UCSD-AML1 (cell line): ENCODE measurements at regions not wholly inside any gene's neighbourhood (a gene's known extent, or its start where the extent isn't known, plus 50 kb on each side); places are given as distances from the start of the nearest gene placed in this dataset.
"Not testable (repeated sequence)": the region's sequence is repeated elsewhere in the genome, so short reads cannot be mapped to it uniquely, and the experiment has no call there.

Experiments
- DNase-seq: peaks from one replicate; lab custom pipeline; 2025; ENCODE audit not compliant: unreplicated experiment; lab: John Stamatoyannopoulos, UW

DNA sequence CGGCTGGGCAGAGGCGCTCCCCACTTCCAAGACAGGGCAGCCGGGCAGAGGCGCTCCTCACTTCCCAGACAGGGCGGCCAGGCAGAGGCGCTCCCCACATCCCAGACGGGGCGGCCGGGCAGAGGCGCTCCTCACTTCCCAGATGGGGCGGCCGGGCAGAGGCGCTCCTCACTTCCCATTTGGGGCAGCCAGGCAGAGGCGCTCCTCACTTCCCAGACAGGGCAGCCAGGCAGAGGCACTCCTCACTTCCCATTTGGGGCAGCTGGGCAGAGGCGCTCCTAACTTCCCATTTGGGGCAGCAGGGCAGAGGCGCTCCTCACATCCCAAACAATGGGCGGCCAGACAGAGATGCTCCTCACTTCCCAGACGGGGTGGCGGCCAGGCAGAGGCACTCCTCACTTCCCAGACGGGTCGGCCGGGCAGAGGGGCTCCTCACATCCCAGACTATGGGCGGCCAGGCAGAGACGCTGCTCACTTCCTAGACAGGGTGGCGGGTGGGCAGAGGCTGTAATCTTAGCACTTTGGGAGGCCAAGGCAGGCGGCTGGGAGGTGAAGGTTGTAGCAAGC, 344.4 kb downstream of the TUBA3C start:
- not testable (repeated sequence) for DNase-seq

DNA sequence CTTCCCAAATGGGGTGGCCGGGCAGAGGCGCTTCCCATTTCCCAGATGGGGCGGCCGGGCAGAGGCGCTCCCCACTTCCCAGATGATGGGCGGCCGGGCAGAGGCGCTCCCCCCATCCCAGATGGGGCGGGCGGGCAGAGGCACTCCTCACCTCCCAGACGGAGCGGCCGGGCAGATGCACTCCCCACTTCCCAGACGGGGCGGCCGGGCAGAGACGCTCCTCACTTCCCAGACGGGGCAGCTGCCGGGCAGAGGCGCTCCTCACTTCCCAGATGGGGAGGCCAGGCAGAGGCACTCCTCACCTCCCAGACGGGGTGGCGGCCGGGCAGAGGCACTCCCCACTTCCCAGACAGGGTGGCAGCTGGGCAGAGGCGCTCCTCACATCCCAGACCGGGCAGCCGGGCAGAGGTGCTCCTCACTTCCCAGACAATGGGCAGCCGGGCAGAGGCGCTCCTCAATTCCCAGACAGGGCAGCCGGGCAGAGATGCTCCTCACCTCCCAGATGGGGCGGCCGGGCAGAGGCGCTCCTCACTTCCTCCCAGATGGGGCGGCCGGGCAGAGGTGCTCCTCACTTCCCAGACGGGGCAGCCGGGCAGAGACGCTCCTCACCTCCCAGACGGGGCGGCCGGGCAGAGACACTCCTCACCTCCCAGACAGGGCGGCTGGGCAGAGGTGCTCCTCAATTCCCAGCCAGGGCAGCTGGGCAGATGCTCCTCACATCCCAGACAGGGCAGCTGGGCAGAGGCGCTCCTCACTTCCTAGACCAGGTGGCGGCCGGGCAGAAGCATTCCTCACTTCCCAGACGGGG, 345.0 kb downstream of the TUBA3C start:
- not testable (repeated sequence) for DNase-seq

DNA sequence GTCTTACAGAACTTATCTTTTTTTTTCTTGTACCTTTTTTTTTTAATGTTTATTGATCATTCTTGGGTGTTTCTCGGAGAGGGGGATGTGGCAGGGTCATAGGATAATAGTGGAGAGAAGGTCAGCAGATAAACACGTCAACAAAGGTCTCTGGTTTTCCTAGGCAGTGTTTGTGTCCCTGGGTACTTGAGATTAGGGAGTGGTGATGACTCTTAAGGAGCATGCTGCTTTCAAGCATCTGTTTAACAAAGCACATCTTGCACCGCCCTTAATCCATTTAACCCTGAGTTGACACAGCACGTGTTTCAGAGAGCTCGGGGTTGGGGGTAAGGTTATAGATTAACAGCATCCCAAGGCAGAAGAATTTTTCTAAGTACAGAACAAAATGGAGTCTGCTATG, 345.9 kb downstream of the TUBA3C start:
- not testable (repeated sequence) for DNase-seq

DNA sequence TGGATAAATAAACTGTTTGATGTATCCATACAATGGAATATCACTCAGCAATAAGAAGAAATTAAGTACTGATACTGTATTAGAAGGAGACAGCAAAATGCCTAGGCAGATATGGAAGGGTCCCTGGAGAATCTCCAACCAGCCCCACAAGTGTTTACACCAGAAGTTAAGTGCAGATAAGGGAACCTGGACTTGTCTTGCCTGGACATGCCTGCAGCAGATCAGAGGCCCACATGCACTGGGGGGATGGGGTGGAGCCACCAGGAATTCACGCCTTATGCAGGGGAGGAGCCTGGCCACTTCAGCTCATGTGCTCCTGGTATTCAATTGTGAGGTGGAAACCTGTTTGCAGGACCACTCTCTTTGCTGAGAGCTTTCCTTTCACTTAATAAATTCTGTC, 356.9 kb downstream of the TUBA3C start:
- DNase-seq: not testable (repeated sequence)

DNA sequence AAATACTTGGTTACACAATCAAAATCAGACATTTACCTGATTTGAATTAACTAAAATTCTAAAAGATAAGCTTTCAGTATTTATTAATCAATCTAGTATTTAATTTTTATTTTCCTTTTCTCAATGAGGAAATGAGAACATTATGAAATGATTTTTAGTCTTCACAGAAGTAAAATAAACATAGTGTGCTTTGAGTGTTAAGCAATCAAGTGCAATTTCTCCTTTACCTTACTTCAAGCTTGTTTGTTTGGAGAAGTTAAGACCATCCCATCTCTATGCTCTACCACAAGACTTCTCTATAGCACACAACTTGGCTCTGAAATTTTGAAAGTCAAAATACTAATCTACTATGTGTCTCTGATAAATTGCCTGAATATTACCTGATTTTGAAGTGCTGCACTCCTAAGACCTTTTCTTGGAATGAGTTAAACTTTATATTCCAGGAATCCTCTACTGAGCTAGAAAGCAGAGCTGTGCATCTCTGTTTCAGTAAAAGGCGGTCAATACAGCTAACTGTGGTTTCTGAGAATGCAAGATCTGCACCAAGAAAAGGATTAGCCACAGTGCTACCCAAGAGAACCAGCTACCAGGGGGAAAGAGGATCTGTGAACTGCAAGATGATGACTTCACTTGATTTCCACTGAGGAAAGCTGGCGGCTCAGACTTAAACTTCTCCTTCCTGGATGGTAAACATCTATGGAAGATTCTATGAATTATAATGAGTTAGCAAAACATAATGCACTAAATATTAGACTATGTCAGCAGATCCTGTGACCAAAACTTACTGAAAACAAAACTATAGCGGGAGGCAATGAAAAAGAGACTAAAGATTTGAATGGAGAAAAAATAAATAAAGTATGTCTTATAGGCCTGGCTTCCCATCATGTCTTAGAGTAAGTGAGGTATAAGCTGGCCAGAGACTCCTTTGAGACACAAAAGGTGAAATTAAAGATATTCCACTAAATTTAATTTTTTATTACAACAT, 358.7 kb downstream of the TUBA3C start:
- DNase-seq: not testable (repeated sequence)

DNA sequence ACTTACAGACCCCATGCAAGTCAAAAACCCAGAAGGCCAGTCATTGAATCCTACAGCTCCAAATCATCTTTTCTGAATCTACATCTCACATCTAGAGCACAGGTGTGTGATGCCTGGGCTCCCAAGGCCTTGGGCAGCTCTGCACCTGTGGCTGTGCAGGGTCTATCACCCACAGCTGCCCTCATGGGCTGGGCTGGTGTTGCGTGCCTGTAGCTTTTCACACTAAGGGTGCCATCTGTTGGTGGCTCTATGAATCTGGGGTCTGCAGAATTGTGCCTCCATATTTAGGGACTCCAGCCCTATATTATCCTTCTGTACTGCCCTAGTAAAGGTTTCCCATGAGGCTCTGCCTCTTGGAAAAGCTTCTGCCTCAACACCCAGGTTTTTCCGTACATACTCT, 407.6 kb downstream of the TUBA3C start:
- not testable (repeated sequence) for DNase-seq

DNA sequence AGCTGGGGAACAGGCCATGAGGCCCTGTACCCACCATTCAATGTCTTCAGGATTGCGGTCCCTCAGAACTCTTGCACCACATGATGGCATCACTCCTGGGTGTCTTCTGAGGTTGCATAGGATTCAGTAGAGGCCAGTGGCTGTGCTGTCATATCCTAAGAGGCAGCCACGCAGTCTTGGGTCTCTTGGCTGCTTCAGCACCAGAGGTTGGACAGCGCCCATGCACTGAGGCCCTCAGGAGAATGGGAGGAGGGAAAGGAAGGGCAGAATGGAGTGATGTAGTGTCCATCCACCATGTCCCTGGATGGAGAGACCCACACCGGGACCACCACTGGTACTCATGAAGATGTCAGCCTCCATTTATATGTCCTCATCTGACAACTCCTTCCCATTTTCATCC, 439.9 kb downstream of the TUBA3C start:
- peak; percentile 14 for DNase-seq

DNA sequence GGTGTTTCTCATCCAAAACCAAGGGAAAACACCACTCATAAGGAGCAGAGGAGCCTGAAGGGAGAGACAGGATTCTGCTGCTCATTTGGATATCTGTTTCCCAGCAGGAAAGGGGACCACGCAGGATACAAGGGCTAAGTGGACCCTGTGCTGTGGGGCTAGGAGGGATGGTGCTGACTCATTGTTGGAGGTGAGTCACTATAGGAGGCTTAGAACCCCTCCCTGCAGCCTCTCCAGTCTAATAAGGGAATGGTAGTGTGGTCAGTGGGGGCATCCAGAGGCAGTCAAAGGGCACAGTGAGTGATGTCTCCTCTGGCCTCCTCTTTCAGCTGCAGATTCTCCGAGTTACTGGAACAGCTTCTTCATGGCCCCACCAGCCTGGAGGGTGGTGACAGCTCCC, 442.3 kb downstream of the TUBA3C start:
- DNase-seq: no peak

DNA sequence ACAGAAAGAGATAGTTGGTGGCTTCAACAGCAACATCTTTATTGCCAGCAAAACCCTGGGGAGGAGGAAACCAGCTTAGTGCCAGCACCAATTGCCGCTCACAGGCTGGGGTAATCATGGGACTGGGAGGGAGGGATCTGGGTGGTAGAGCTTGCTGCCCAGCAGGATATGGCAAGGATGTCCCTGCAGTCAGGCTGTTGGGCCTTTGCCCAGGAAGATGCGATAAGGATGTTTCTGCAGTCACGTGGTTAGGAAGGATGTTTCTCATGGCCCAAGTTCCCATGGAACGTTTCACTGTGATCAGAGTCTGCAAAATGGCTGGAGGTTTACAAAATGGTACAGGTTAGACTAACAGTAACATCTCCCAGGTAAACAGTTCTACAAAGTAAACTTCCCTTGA, 443.5 kb downstream of the TUBA3C start:
- not testable (repeated sequence) for DNase-seq

DNA sequence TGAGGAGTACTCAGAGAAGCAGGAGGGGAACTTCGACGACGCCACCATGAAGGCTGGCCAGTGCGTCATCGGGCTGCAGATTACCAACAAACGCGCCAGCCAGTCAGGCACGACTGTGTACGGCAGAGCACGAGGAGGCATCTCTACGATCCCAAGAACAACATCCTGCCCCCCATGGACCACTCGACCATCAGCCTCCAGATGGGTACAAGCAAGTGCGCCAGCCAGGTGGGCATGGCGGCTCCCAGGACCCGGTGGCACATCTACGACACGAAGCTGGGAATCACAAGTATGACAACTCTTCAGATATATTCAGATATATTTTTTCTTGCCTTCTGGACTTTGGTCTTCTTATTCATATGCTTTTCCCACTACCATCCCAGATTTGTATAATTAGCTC, 454.5 kb downstream of the TUBA3C start:
- not testable (repeated sequence) for DNase-seq

DNA sequence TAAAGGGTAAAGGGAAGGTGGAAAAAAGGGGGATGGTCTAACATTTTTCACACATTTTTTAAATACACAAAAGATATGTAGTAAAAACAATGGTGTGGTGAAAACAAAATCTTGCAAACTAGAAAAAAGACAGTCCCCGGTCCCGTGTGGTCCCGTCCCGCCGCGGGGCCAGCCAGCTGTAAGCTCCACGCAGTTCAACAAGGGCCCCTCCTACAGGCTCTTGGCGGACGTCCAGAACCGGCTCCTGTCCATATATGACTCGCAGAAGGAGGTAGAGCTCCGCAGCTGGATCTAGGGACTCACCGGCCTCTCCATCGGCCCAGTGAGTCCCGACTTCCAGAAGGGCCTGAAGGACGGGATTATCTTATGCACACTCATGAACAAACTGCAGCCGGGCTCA, 455.1 kb downstream of the TUBA3C start:
- DNase-seq: not testable (repeated sequence)

DNA sequence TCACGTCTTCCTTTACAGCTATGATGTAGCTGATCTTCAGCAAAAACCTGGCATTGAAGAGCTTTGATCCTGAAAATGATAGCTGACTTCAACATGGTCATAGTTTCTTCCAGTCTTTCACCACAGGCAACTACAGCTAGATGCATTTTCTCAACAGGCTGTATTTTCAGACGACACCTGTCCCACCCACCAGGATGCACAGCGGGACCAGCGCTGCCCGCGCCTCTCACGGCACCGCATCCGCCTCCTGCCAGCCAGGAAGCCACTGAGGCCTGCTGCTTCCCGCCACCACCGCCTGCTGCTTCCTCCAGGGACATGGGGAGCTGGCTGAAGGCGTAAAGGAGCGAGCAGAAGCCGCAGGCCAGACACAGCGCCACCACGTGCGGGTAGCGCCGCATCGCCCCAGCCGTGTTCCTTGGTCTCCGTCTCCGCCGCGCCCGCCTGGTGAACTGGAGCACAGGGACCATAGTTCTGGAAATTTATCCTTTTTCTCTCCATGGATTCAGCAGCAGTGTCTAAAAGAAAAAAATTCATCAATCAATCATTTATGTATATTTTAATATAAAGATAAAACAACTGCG, 456.3 kb downstream of the TUBA3C start:
- peak; percentile 48 for DNase-seq

DNA sequence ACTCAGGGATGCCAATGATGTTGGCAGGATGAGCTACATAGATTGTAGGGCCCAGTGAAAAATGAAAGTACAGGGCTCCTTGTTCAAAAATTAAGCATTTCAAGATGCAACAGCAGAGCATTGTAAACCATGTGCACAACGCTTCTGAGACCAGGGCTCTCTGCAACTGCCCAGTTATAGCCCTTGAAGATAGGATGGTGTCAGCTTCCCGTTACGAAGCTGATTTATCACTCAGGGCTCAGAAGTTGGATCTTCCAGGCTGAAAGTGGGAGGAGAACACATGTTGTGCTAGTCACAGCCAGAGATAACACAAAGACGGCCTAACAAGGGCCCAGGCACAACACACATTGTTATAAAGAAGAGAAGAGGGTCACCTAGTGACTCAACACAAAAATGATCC, 466.7 kb downstream of the TUBA3C start:
- DNase-seq: no peak

DNA sequence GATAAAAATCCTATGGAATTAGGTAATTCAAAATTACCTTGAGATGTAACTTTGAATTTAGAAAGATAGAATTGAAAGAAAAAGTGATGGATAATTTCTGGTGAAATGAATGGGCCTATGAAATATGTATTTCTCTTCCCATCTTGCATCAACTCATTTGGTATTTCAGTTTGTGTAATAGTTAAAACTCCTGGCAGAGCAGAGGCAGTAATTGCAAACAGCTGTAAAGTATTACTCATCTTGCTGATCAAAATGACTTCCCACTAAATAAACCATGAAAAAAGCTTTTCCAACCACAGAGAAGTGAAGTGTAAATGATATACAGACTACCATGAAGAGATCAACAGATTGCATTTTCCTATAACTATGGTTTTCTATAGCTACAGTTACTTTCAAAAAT, 471.0 kb downstream of the TUBA3C start:
- DNase-seq: not testable (repeated sequence)

DNA sequence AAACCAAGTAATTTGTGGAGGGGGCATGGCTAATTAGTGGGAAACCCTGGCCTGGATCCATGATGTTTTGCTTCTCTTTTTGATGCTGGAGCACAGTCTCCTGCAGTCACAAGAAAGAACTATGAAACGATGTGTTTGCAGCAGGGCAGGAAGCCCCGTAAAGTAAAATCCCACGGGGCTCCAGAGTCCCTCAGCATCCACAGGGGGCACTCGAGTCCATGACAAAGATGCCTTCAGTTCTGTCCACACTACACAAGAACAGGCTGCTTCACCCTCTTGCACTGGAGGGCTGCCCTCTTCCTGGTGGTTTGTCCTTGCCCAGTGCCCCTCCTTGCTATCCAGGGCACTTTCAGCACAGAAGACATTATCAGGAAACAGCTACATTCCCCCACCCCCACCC, 475.1 kb downstream of the TUBA3C start:
- peak; percentile 48 for DNase-seq

DNA sequence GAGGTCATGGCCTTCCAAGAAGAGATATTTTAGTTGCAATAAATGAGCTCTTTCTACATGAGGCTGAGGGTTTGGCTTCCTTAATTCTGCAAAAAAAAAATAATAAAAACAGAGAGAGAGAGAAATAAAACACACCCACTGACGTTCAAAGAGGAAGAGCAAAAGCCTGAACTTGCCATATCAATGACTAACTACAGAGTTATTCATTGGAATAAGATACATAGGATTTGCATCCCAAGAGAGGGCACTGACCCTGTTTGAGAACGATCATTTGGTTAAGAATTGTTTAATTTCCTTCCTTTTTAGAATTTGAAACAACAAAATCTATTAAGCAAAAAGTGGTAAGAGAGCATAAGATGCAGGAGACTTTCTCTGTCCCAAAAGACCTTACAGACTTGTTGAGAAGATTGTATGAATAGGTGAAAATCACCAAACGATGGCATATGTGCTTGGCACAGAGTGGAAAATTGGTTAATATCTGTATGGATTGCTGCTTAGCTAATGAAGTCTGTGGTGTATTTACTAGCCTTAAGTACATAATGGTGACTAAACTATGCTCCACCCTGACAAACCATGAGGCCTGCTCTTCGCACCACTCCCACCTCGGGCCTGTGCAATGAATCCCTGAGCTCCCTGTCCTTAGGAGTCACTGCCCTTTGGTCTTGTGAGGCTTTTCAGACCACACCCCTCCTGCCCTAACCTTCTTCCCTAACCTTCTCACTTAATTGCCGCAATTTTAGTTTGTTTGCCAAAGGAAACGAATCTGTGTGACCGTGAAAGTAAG, 479.0 kb downstream of the TUBA3C start:
- DNase-seq: not testable (repeated sequence)

DNA sequence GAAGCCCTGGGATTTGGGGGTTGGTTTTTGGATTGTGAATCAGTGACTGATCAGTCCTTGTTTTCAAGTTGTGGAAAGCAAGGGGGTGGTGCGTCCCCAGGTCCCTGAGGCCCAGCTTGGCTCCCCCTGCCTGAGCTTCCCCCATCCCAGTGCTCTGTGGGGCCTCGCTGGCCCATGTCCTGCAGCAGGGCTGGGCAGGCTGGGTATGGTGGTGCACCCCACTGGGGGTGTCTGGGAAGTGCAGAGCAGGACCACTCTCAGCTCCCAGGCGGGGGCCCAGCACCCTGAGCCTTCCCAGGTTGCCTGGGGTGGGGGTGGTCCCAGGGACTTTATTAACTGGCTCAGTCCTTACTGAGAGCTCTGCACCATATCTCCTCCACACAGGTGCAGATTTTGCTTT, 483.3 kb downstream of the TUBA3C start:
- DNase-seq: not testable (repeated sequence)

DNA sequence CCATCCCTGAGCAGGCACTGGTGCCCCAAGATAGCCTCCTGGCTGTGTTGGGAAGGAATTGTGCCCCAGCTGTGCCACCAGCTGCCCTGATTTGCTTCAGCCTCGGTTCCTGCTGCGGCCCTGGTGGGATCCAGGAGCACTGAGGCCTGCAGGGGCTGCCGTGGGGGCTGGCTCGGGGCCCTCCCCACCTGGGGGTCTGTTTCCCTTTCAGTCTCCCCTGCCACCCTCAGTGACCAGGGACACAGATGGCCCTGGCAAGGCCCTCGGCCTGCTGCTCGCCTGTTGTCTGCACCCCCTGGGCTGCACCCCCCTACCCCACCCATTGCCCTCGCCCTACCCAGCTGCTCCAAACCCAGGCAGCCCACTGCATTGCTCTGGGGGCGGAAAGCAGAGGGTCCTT, 483.8 kb downstream of the TUBA3C start:
- DNase-seq: not testable (repeated sequence)

DNA sequence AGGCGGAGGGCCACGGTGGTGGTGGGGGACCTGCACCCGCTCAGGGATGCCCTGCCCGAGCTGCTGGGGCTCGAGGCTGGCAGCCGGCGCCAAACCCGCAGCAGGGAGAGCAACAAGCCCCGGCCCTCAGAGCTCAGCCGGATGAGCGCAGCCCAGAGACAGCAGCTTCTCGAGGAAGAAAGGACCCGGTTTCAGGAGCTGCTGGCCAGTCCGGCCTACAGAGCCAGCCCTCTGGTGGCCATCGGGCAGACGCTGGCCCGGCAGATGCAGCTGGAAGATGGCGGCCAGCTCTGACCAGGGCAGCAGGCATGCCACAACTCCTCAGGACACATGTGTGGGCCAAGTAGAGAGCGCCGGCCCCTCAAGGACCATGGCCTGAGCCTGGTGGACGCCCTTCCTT, 484.4 kb downstream of the TUBA3C start:
- DNase-seq: not testable (repeated sequence)

DNA sequence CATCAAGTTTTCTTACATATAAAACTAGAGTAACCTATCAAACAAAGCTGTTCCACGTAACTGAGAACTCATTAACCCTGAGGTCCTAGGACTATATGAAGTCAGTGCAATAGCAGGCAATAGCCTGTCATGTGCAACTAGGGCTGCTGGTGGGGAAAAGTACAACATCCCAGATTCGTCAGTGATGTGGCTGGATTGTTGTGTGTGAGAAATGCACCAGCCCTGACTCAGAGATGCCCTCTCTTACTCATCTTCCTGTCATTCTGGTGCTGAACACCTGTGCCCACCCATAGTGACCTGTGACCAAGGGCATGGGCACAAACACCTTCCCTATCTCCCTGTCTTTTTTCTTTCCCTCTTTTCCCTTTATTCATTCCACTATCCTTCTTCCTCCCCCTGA, 504.2 kb downstream of the TUBA3C start:
- DNase-seq: not testable (repeated sequence)
